NCI-H2029 (cell line): ENCODE measurements at regions not wholly inside any gene's neighbourhood (a gene's known extent, or its start where the extent isn't known, plus 50 kb on each side); places are given as distances from the start of the nearest gene placed in this dataset.

Experiments
- DNase-seq: peaks from one replicate; lab custom pipeline; 2025; lab: John Stamatoyannopoulos, UW

- DNase-seq = no peak
Measured at GRCh38 chr2:150705767-150706166, 218.3 kb upstream of the RND3 start.

GRCh38 chr2:150705357-150705756 is 217.9 kb upstream of the RND3 start:
- no peak for DNase-seq

GRCh38 chr2:150702791-150703190 is 215.3 kb upstream of the RND3 start:
- no peak for DNase-seq

- DNase-seq = no peak
Measured at GRCh38 chr2:150700666-150701580, 213.5 kb upstream of the RND3 start.

GRCh38 chr2:150699218-150699617 is 211.8 kb upstream of the RND3 start:
- no peak for DNase-seq

- no peak for DNase-seq
Measured at GRCh38 chr2:150698016-150698661, 210.7 kb upstream of the RND3 start.

- DNase-seq = no peak
Measured at GRCh38 chr2:150697596-150697995, 210.1 kb upstream of the RND3 start.

- DNase-seq = no peak
Measured at GRCh38 chr2:150695451-150696135, 208.1 kb upstream of the RND3 start.

- DNase-seq = no peak
Measured at GRCh38 chr2:150693556-150693955, 206.1 kb upstream of the RND3 start.

- no peak for DNase-seq
Measured at GRCh38 chr2:150690870-150691269, 203.4 kb upstream of the RND3 start.

GRCh38 chr2:150690261-150690660 is 202.8 kb upstream of the RND3 start:
- DNase-seq = no peak

- DNase-seq = no peak
Measured at GRCh38 chr2:150689590-150689989, 202.1 kb upstream of the RND3 start.

- DNase-seq = no peak
Measured at GRCh38 chr2:150688016-150688415, 200.5 kb upstream of the RND3 start.

- DNase-seq = no peak
Measured at GRCh38 chr2:150686391-150686790, 198.9 kb upstream of the RND3 start.

- DNase-seq = no peak
Measured at GRCh38 chr2:150681120-150681804, 193.8 kb upstream of the RND3 start.

GRCh38 chr2:150679456-150680120 is 192.1 kb upstream of the RND3 start:
- DNase-seq = no peak

GRCh38 chr2:150677551-150677950 is 190.1 kb upstream of the RND3 start:
- no peak for DNase-seq

- DNase-seq = no peak
Measured at GRCh38 chr2:150676747-150677383, 189.4 kb upstream of the RND3 start.

- no peak for DNase-seq
Measured at GRCh38 chr2:150675807-150676206, 188.3 kb upstream of the RND3 start.

GRCh38 chr2:150674283-150674682 is 186.8 kb upstream of the RND3 start:
- no peak for DNase-seq

- DNase-seq = no peak
Measured at GRCh38 chr2:150672311-150672710, 184.8 kb upstream of the RND3 start.
